ENCODE measurements at regions not wholly inside any gene's neighbourhood (a gene's known extent, or its start where the extent isn't known, plus 50 kb on each side); places are given as distances from the start of the nearest gene placed in this dataset.

- in situ Hi-C loops (cut with HindIII; ENCODE audit: low pct_ligation_motif_present, low sequenced_read_pairs): no loop called here
- no peak for DNase-seq
- H3K27ac ChIP-seq: no peak overlapping the region
- H3K27me3 ChIP-seq (replicated peaks): no peaks in the 10 kb centered on the region
- H3K4me3 ChIP-seq (ENCODE audit: low read depth, low read length): no peak overlapping the region
- no peak for TF ChIP-seq CTCF (IDR thresholded peaks at IDR 0.05; ENCODE audit: low read depth, low read length, missing control alignments)
- no peaks in the 10 kb centered on the region for H3K36me3 ChIP-seq (replicated peaks)
Observed at GRCh38 chrX:92224406-92224805, 445.2 kb downstream of the PCDH11X start.

- Histone ChIP-seq H3K4me3 (ENCODE audit: low read depth, low read length) (no peak overlapping the region), H3K36me3 (replicated peaks) (no peaks in the 10 kb centered on the region), H3K27ac (no peak overlapping the region), H3K27me3 (replicated peaks) (no peaks in the 10 kb centered on the region)
- no peak for DNase-seq
- TF ChIP-seq CTCF (IDR thresholded peaks at IDR 0.05; ENCODE audit: low read depth, low read length, missing control alignments): no peak
- in situ Hi-C loops (cut with HindIII; ENCODE audit: low pct_ligation_motif_present, low sequenced_read_pairs): no loop called here
Observed at GRCh38 chrX:92230628-92231027, 451.5 kb downstream of the PCDH11X start.

DNA sequence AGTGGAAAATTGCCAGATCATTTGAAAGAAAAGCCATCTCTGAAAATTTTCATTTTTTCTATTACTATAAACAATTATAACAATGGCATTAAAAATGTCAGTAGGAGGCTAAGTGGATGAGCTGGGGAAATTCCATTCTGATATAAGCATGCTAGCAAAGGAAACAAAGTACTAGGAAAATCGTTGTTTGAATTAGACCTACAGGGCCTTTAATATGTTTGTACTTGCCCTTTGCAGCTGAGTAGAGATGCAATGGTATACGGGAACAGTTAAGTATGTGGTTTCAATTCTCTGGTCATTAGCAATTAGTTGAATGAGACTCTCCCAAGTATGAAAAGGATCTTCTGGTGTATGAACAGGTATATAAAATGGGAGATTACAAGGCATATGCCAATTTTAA, 452.2 kb downstream of the PCDH11X start:
- DNase-seq: no peak
- Histone ChIP-seq H3K27ac (no peak overlapping the region), H3K4me3 (ENCODE audit: low read depth, low read length) (no peak overlapping the region), H3K27me3 (replicated peaks) (no peaks in the 10 kb centered on the region), H3K36me3 (replicated peaks) (no peaks in the 10 kb centered on the region)
- in situ Hi-C loops (cut with HindIII; ENCODE audit: low pct_ligation_motif_present, low sequenced_read_pairs): no loop called here
- TF ChIP-seq CTCF (IDR thresholded peaks at IDR 0.05; ENCODE audit: low read depth, low read length, missing control alignments): no peak

- in situ Hi-C loops (cut with HindIII; ENCODE audit: low pct_ligation_motif_present, low sequenced_read_pairs): no loop called here
- H3K27ac ChIP-seq: no peak overlapping the region
- no peaks in the 10 kb centered on the region for H3K27me3 ChIP-seq (replicated peaks)
- H3K4me3 ChIP-seq (ENCODE audit: low read depth, low read length): no peak overlapping the region
- no peaks in the 10 kb centered on the region for H3K36me3 ChIP-seq (replicated peaks)
- peak; percentile 27 for TF ChIP-seq CTCF (IDR thresholded peaks at IDR 0.05; ENCODE audit: low read depth, low read length, missing control alignments)
- no peak for DNase-seq
Observed at GRCh38 chrX:92232182-92232581, 453.0 kb downstream of the PCDH11X start.

DNA sequence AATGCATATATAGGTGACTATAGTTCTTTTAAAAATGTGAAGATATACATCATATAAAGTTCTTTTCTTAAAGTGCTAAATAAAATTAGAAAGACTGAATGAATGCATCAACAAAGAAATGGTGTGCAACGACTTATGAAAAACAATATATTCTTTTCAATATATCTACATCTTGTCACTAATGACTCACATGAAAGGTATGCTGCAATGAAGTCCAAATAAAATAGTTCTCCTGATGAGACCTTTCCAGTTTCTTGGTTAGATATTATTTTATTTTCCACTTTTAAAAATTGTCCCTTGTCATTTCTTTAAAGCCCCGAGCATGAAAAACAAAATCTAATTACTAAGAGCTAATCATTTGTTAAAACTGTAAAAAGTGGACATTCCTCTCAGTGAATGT, 462.1 kb downstream of the PCDH11X start:
- in situ Hi-C loops (cut with HindIII; ENCODE audit: low pct_ligation_motif_present, low sequenced_read_pairs): no loop called here
- Histone ChIP-seq H3K27me3 (replicated peaks) (no peaks in the 10 kb centered on the region), H3K4me3 (ENCODE audit: low read depth, low read length) (no peak overlapping the region), H3K27ac (no peak overlapping the region), H3K36me3 (replicated peaks) (no peaks in the 10 kb centered on the region)
- no peak for TF ChIP-seq CTCF (IDR thresholded peaks at IDR 0.05; ENCODE audit: low read depth, low read length, missing control alignments)
- DNase-seq: no peak

DNA sequence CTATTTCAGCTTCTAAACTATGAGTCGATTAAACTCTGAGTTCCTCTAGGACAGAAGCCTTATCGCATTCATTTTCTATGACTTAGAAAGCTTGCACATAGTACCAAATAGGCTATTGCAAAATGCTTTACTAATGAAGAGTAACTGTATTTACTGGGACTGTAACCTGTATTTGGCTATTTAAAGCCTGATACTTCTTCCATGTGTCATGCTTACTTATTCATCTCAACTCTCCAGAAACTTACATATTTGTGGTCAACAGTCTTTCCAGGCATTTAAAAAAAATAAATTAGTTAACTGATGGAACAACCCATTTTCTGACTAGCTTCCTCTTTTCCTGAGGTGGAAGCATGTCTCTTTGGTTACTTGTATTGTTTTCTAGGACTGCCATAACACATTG, 467.9 kb downstream of the PCDH11X start:
- H3K4me3 ChIP-seq (ENCODE audit: low read depth, low read length): no peak overlapping the region
- in situ Hi-C loops (cut with HindIII; ENCODE audit: low pct_ligation_motif_present, low sequenced_read_pairs): no loop called here
- H3K36me3 ChIP-seq (replicated peaks): no peaks in the 10 kb centered on the region
- no peak overlapping the region for H3K27ac ChIP-seq
- no peak for DNase-seq
- TF ChIP-seq CTCF (IDR thresholded peaks at IDR 0.05; ENCODE audit: low read depth, low read length, missing control alignments): no peak
- H3K27me3 ChIP-seq (replicated peaks): no peaks in the 10 kb centered on the region
